ENCODE measurements at regions not wholly inside any gene's neighbourhood (a gene's known extent, or its start where the extent isn't known, plus 50 kb on each side); places are given as distances from the start of the nearest gene placed in this dataset.

- TF ChIP-seq CTCF (IDR thresholded peaks at IDR 0.05; ENCODE audit: borderline replicate concordance, extremely low read depth, low read length, poor library complexity, severe bottlenecking) (no peak), EZH2 (IDR thresholded peaks at IDR 0.05; ENCODE audit: borderline replicate concordance, low read depth, low read length, severe bottlenecking) (no peak)
Observed at GRCh38 chr12:66956300-66956699, 277.4 kb upstream of the GRIP1 start.
